Keratinocyte (primary cell): ENCODE measurements at regions not wholly inside any gene's neighbourhood (a gene's known extent, or its start where the extent isn't known, plus 50 kb on each side); places are given as distances from the start of the nearest gene placed in this dataset.

Experiments used
- DNase-seq: peaks from one replicate; pipeline ENCODE4 v3.0.0-alpha.2; 2011; ENCODE audit warnings: low read depth, missing footprints, low spot score
- FAIRE-seq: peaks from 2 replicates; lab custom pipeline; 2011; peaks lifted over from hg19 to GRCh38; lab: Jason Lieb, UNC
- H2AFZ ChIP-seq: 2 replicates; pipeline ENCODE4 v1.6.0; 2012; ENCODE audit warnings: low read length, control low read depth, inconsistent platforms; ENCODE audit not compliant: control insufficient read depth
- H3K27ac ChIP-seq: 2 replicates; pipeline ENCODE4 v1.5.1; 2011; ENCODE audit warnings: low read length; ENCODE audit not compliant: control insufficient read depth, insufficient read depth
- H3K27me3 ChIP-seq: 3 replicates; pipeline ENCODE4 v1.6.0; 2011; ENCODE audit warnings: low read length; ENCODE audit not compliant: control insufficient read depth, insufficient read depth; ENCODE audit errors: extremely low read depth
- H3K36me3 ChIP-seq, 2 experiments: 2 replicates in 1 of 2; 3 replicates in 1 of 2; pipeline ENCODE4 v1.5.1; 2011; ENCODE audit warnings: low read length in 2 of 2, mild to moderate bottlenecking in 1 of 2; ENCODE audit not compliant: control insufficient read depth in 2 of 2, insufficient read depth in 2 of 2; ENCODE audit errors: extremely low read depth in 1 of 2
- H3K4me1 ChIP-seq: 3 replicates; pipeline ENCODE4 v1.5.1; 2011; ENCODE audit warnings: low read length; ENCODE audit not compliant: control insufficient read depth, insufficient read depth; ENCODE audit errors: extremely low read depth
- H3K4me2 ChIP-seq: 3 replicates; pipeline ENCODE4 v1.6.0; 2011; ENCODE audit warnings: low read depth, low read length; ENCODE audit not compliant: control insufficient read depth, insufficient read depth; ENCODE audit errors: extremely low read depth
- H3K4me3 ChIP-seq, 3 experiments: fragments of 200-600 bp in 1 of 3; sonication (generic) in 1 of 3; 2 replicates in 2 of 3; 3 replicates in 1 of 3; pipeline ENCODE4 v1.5.1; 2011 to 2016; ENCODE audit warnings: low read length in 3 of 3, mild to moderate bottlenecking in 3 of 3, control low read depth in 2 of 3, inconsistent platforms in 1 of 3, low read depth in 1 of 3, mixed read lengths in 1 of 3, mixed run types in 1 of 3, moderate library complexity in 1 of 3; ENCODE audit not compliant: control insufficient read depth in 2 of 3, insufficient read depth in 2 of 3; ENCODE audit errors: extremely low read depth in 1 of 3
- H3K79me2 ChIP-seq: 2 replicates; pipeline ENCODE4 v1.6.0; 2012; ENCODE audit warnings: low read length; ENCODE audit not compliant: control insufficient read depth, insufficient read depth
- H3K9ac ChIP-seq: 3 replicates; pipeline ENCODE4 v1.6.0; 2011; ENCODE audit warnings: low read length; ENCODE audit not compliant: control insufficient read depth, insufficient read depth; ENCODE audit errors: extremely low read depth
- H3K9me1 ChIP-seq: 3 replicates; pipeline ENCODE4 v1.6.0; 2011; ENCODE audit warnings: low read length; ENCODE audit not compliant: control insufficient read depth, insufficient read depth; ENCODE audit errors: extremely low read depth
- H3K9me3 ChIP-seq: 2 replicates; pipeline ENCODE4 v1.5.1; 2012; ENCODE audit warnings: low read depth, low read length; ENCODE audit not compliant: control insufficient read depth
- H4K20me1 ChIP-seq: 3 replicates; pipeline ENCODE4 v1.6.0; 2011; ENCODE audit warnings: low read length; ENCODE audit not compliant: control insufficient read depth, insufficient read depth; ENCODE audit errors: extremely low read depth
- EZH2 ChIP-seq: IDR thresholded peaks from one replicate; pipeline ENCODE4 v1.6.1; 2012; ENCODE audit warnings: inconsistent platforms, mild to moderate bottlenecking, low read length, moderate library complexity
- dilution Hi-C: fragments of 300-500 bp; cut with MboI; formaldehyde crosslinking; loops from one replicate; pipeline ENCODE4 v1.7.0; 2020; ENCODE audit warnings: low sequenced_read_pairs; ENCODE audit not compliant: extremely low pct_ligation_motif_present
- TF ChIP-seq, protein P1 (sequence below), 3 experiments: IDR thresholded peaks in 1 of 3; conservative IDR thresholded peaks in 1 of 3; optimal IDR thresholded peaks in 1 of 3; 2 replicates in 2 of 3; 3 replicates in 1 of 3; pipeline versions ENCODE3 to v1.5.1; 2011; ENCODE audit warnings: low read length in 3 of 3, mild to moderate bottlenecking in 3 of 3, moderate library complexity in 2 of 3, control low read depth in 1 of 3, inconsistent platforms in 1 of 3; ENCODE audit not compliant: insufficient read depth in 2 of 3; ENCODE audit errors: extremely low read depth in 1 of 3

DNA sequence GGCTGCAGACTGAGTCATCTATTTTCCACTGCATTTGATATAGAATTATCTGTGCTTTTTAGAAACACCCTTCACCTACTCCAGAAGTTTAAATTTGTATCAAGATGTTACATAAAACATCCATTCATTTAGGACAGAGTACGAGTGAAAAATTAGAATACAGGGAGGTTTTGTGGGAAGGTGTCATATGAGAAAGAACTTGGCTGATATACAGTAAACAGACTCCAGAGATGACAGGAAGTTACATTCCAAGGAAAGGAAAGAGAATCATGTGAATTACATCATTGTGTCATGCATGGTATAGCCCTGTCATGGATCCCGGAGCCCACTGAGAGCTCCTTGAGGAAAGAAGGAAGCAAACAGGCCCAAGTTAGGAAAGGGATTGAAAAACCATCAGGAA lies 341.5 kb upstream of the PKDCC start:
- no peak overlapping the region for H2AFZ ChIP-seq
- no peaks in the 10 kb centered on the region for H3K27me3 ChIP-seq
- H3K4me2 ChIP-seq = no peak overlapping the region
- no peaks in the 10 kb centered on the region for H4K20me1 ChIP-seq
- no peak overlapping the region for H3K9ac ChIP-seq
- FAIRE-seq = no peak
- dilution Hi-C loops = no loop called here
- H3K4me3 ChIP-seq = no peak overlapping the region
- no peaks in the 10 kb centered on the region for H3K36me3 ChIP-seq
- H3K79me2 ChIP-seq = no peaks in the 10 kb centered on the region
- no peaks in the 10 kb centered on the region for H3K9me1 ChIP-seq
- TF ChIP-seq EZH2 = no peak
- TF ChIP-seq, protein P1, sequence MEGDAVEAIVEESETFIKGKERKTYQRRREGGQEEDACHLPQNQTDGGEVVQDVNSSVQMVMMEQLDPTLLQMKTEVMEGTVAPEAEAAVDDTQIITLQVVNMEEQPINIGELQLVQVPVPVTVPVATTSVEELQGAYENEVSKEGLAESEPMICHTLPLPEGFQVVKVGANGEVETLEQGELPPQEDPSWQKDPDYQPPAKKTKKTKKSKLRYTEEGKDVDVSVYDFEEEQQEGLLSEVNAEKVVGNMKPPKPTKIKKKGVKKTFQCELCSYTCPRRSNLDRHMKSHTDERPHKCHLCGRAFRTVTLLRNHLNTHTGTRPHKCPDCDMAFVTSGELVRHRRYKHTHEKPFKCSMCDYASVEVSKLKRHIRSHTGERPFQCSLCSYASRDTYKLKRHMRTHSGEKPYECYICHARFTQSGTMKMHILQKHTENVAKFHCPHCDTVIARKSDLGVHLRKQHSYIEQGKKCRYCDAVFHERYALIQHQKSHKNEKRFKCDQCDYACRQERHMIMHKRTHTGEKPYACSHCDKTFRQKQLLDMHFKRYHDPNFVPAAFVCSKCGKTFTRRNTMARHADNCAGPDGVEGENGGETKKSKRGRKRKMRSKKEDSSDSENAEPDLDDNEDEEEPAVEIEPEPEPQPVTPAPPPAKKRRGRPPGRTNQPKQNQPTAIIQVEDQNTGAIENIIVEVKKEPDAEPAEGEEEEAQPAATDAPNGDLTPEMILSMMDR (optimal IDR thresholded peaks at IDR 0.05 in 1 of 3, IDR thresholded peaks at IDR 0.05 in 1 of 3, conservative IDR thresholded peaks at IDR 0.05 in 1 of 3; ENCODE audit: extremely low read depth in 1 of 3, insufficient read depth in 2 of 3, low read length in 3 of 3) = no peak
- H3K27ac ChIP-seq = no peak overlapping the region
- H3K9me3 ChIP-seq = no peaks in the 10 kb centered on the region
- H3K4me1 ChIP-seq = peaks cover 16% of the 10 kb centered on the region
- DNase-seq = no peak

GRCh38 chr2:41707790-41708451 lies 339.9 kb upstream of the PKDCC start:
- no peaks in the 10 kb centered on the region for H3K36me3 ChIP-seq
- DNase-seq (no peak), FAIRE-seq (no peak)
- dilution Hi-C loops = no loop called here
- no peaks in the 10 kb centered on the region for H3K27me3 ChIP-seq
- H3K79me2 ChIP-seq = no peaks in the 10 kb centered on the region
- no peak for TF ChIP-seq EZH2
- TF ChIP-seq, protein P1 (optimal IDR thresholded peaks at IDR 0.05 in 1 of 3, IDR thresholded peaks at IDR 0.05 in 1 of 3, conservative IDR thresholded peaks at IDR 0.05 in 1 of 3; ENCODE audit: extremely low read depth in 1 of 3, insufficient read depth in 2 of 3, low read length in 3 of 3) = no peak
- no peak overlapping the region for H2AFZ ChIP-seq
- no peaks in the 10 kb centered on the region for H3K9me3 ChIP-seq
- H3K9ac ChIP-seq = no peak overlapping the region
- peaks cover 16% of the 10 kb centered on the region for H3K4me1 ChIP-seq
- no peaks in the 10 kb centered on the region for H4K20me1 ChIP-seq
- no peak overlapping the region for H3K4me2 ChIP-seq
- H3K9me1 ChIP-seq = no peaks in the 10 kb centered on the region
- no peak overlapping the region for H3K27ac ChIP-seq
- no peak overlapping the region for H3K4me3 ChIP-seq
